Stimulated activated CD8-positive, alpha-beta memory T cell treated with anti-CD3 and anti-CD28 coated beads, Interleukin-7, amount 100 ng/mL, for 48 hours (primary cell): ENCODE measurements at regions not wholly inside any gene's neighbourhood (a gene's known extent, or its start where the extent isn't known, plus 50 kb on each side); places are given as distances from the start of the nearest gene placed in this dataset.
"Not testable (repeated sequence)": the region's sequence is repeated elsewhere in the genome, so short reads cannot be mapped to it uniquely, and the experiment has no call there.

Experiments
- DNase-seq, 2 donors: peaks; one replicate each; pipeline ENCODE4 v3.0.0-alpha.2; 2020; ENCODE audit warnings: low read depth in 1 of 2; ENCODE audit errors: extremely low read depth in 1 of 2

GRCh38 chr12:68422956-68423574, 90.9 kb upstream of the MDM1 start:
- DNase-seq = no peak

DNA sequence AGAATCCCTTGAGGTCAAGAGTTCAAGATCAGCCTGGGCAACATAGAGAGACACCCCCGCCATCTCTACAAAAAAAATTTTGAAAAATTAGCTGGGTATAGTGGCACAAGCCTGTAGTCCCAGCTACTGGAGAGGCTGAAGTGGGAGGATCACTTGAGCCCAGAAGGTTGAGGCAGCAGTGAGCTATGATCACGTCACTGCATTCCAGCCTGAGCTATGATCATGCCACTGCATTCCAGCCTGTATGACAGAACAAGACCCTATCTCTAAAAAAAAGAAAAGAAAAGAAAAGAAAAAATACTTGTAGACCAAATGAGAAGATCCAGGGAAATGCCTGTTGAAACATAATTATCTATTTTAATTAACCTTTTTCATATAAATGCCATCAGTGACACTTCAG, 93.8 kb upstream of the MDM1 start:
- no peak for DNase-seq

DNA sequence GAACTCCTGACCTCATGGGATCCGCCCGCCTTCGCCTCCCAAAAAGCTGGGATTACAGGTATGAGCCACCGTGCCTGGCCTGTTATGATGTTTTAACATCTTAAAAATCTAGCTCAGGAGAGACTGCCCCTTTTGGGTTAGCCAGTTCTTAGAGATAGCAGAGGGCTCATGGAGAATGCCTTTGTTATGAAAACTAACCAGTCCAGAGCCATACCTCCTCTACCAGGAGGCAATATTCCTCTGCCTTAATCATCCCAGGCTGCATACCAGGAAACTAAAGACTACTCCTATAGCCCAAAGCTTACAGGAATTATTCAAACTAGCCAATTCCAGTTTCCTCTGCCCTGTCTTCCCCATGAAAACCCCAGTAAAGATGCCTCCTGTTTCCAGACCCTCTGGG, 96.0 kb upstream of the MDM1 start:
- no peak for DNase-seq

- no peak for DNase-seq
These were observed 96.8 kb upstream of the MDM1 start for GRCh38 chr12:68428724-68429501.

DNA sequence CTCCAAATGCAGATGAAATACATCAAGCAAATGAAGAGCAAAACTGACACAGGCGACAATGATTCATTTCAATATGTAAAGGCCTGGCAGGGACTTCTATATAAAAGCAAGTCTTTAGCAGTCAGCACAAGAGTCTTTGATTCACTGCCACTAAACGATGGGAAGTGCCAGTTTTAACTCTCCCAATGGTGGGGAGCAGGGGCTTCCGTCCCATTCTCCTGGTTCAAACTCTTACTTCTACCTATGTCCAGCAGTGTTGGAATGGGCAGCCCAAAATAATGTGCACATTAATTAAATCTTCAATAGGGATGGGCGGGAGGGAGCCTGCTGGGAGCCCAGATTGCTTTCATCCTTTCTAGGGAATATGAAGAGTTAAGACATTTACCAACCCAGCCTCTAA, 97.5 kb upstream of the MDM1 start:
- no peak for DNase-seq

DNA sequence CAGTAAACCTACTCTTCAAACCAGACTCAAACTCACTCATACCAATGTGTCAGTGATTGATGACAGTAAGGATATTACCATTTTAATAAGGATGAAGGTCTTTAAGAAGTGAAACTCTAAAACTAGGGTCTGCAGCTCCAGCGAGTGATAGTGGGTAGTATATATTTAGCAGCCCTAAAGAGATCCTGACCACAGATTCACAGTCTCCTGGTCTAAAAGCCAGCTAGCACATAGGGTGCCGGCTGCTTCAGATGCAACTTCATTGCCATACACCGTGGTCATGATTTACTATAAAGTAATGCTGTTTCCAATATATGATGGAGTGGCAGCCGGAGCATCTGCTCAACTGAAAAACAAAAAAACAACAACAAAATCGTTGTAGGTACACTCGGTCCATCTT, 99.6 kb upstream of the MDM1 start:
- DNase-seq = no peak

DNA sequence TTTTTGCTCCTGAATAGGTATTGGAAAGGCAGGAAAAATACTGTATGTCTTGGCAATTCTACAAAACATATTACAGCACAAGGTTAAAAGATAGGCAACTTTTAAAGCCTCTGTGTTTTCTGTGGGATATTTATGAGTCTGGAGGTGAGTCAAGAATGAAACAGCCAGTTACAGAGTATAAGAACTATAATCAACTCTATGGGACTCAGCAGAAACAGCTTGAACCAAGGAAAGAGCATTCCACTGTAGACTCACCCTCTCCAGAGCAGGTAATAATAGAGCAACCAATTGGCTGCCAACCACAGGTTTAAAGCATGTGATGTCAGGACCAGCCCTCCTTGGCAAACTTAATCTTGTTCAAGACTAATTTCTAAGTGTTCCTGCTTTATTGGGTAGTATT, 100.5 kb upstream of the MDM1 start:
- DNase-seq = no peak

DNA sequence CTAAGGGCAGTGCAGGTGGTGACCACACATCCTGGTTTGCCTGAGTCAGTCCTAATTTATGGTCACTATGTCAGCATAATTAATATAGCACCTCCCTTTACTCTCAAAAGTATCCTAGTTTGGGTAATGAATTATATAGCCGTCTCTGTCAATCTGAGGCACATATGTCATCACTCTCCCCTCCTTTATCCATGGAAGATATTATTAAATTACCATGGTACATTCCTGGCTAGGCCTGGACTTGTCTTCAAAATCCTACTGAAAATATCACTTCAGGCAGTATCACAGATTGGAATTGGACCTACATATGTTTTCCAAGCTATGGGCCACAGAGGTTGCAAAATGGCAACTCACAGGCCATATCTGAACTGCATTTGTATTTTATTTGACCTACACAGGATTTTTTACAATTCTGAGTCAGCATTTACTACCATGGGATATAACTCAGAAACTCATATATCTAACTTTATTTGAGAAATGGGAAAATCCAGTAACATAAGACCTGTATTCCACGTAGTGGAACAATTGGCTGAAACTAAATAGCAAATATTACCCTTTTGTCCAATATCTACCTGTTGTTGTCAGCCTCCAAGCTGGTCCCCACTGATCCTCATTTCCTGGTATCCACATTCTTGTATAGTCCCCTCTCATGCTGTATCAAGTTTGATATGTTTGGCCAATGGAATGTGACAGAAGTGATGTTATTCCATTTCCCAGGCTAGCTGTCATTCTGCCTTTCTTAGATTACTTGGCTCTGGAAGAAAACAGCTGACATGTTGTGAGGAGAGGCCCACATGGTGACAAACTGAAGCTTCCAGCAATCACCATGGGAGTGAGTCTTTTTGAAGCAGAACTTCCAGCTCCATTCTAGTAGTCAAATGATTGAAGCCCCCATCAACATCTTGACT, 102.5 kb upstream of the MDM1 start:
- DNase-seq = no peak

GRCh38 chr12:68435299-68435637, 103.1 kb upstream of the MDM1 start:
- no peak for DNase-seq

DNA sequence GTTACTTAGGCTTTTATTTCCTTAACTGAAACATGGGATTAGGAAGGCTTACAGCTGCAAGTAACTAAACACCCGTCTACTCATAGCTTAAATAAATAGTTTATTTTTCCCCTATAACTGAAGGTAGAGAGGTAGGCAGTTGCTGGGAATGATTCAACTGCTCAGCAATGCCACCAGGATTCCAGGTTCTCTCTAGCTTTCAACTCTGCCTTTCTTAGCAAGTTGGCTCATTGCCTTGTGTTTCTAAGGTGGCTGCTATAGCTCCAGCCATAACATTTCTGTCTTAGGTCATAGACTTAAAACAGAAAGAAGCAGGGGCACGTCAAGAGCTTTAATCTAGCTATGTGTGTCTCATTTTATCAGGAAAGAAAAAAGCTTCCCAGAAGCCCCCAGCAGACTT, 103.7 kb upstream of the MDM1 start:
- DNase-seq = no peak

- no peak for DNase-seq
These were observed 106.4 kb upstream of the MDM1 start for GRCh38 chr12:68438601-68439000.

GRCh38 chr12:68439368-68440045, 107.3 kb upstream of the MDM1 start:
- no peak for DNase-seq

- DNase-seq = no peak
These were observed 108.0 kb upstream of the MDM1 start for GRCh38 chr12:68440068-68440581.

- no peak for DNase-seq
These were observed 109.0 kb upstream of the MDM1 start for GRCh38 chr12:68441167-68441566.

DNA sequence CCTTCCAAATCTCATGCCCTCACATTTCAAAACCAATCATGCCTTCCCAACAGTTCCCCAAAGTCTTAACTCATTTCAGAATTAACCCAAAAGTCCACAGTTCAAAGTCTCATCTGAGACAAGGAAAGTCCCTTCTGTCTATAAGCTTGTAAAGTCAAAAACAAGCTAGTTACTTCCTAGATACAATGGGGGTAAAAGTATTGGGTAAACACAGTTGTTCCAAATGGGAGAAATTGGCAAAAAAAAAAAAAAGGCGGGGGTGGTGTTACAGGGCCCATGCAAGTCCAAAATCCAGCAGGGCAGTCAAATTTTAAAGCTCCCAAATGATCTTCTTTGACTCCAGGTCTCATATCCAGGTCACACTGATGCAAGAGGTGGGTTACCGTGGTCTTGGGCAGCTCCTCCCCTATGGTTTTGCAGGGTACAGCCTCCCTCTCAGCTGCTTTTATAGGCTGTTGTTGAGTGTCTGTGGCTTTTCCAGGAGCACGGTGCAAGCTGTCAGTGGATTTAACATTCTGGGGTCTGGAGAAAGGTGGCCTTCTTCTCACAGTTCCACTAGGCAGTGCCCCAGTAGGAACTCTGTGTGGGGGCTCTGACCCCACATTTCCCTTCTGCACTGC, 110.3 kb upstream of the MDM1 start:
- DNase-seq = not testable (repeated sequence)

- DNase-seq = not testable (repeated sequence)
These were observed 111.5 kb upstream of the MDM1 start for GRCh38 chr12:68443695-68444094.

DNA sequence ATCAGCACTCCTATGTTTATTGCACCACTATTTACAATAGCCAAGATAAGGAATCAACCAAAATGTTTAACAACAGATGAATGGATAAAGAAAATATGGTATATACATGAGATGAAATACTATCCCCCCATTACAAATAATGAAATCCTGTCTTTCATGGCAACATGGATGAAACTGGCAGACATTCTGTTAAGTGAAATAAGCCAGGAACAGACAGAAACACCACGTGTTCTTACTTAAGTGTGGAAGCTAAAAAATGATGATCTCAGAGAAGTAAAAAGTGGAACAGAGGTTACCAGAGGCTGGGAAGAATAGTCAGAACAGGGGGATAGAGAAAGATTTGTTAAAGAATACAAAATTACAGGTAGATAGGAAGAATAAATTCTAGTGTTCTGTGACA, 113.7 kb upstream of the MDM1 start:
- DNase-seq = no peak

DNA sequence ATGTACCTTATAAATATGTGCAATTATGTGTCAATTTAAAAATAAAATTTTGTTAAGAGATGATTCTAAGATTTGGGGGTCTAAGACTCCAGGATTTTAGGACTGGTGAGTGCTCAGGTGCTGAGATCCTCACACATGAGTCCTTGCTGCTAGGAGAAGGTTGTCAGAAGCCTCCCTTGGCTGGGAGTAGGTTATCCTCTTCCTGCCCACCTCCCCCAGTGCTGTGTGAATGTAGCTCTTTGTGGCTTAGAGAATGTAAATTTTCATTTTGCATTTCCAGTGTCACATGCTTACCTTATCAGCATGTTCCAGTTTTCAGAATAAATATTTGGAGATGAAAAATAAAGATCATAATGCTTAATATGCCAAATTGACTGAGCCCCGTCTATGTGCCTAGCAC, 114.2 kb upstream of the MDM1 start:
- DNase-seq = no peak

- DNase-seq = no peak
These were observed 115.0 kb upstream of the MDM1 start for GRCh38 chr12:68446901-68447796.
